Endothelial cell (in vitro differentiated cells): ENCODE measurements at regions not wholly inside any gene's neighbourhood (a gene's known extent, or its start where the extent isn't known, plus 50 kb on each side); places are given as distances from the start of the nearest gene placed in this dataset.

Experiments used
- DNase-seq: peaks from one replicate; pipeline ENCODE4 v3.0.0; 2021; ENCODE audit warnings: low spot score
- H3K27ac Mint-ChIP-seq: one replicate; pipeline ENCODE4 v1.8.0; 2021; ENCODE audit warnings: mixed read lengths, inconsistent platforms; ENCODE audit not compliant: unreplicated experiment
- H3K27me3 Mint-ChIP-seq: one replicate; pipeline ENCODE4 v1.8.0; 2021; ENCODE audit warnings: mild to moderate bottlenecking, moderate library complexity, mixed read lengths, inconsistent platforms; ENCODE audit not compliant: unreplicated experiment
- H3K36me3 Mint-ChIP-seq: one replicate; pipeline ENCODE4 v1.8.0; 2021; ENCODE audit warnings: mild to moderate bottlenecking, low read depth, mixed read lengths, inconsistent platforms; ENCODE audit not compliant: unreplicated experiment
- H3K4me1 Mint-ChIP-seq: one replicate; pipeline ENCODE4 v1.8.0; 2021; ENCODE audit warnings: mild to moderate bottlenecking, mixed read lengths, inconsistent platforms; ENCODE audit not compliant: unreplicated experiment
- H3K4me3 Mint-ChIP-seq: one replicate; pipeline ENCODE4 v1.8.0; 2021; ENCODE audit warnings: mild to moderate bottlenecking, mixed read lengths, inconsistent platforms; ENCODE audit not compliant: unreplicated experiment
- H3K9me3 Mint-ChIP-seq: one replicate; pipeline ENCODE4 v1.8.0; 2021; ENCODE audit warnings: mixed read lengths, inconsistent platforms; ENCODE audit not compliant: unreplicated experiment
- TF ChIP-seq, protein P1 (sequence below): fragments of 200-600 bp; sonication (generic); IDR thresholded peaks from one replicate; pipeline ENCODE4 v1.5.0; 2021; ENCODE audit warnings: antibody characterized with exemption; ENCODE audit not compliant: unreplicated experiment

DNA sequence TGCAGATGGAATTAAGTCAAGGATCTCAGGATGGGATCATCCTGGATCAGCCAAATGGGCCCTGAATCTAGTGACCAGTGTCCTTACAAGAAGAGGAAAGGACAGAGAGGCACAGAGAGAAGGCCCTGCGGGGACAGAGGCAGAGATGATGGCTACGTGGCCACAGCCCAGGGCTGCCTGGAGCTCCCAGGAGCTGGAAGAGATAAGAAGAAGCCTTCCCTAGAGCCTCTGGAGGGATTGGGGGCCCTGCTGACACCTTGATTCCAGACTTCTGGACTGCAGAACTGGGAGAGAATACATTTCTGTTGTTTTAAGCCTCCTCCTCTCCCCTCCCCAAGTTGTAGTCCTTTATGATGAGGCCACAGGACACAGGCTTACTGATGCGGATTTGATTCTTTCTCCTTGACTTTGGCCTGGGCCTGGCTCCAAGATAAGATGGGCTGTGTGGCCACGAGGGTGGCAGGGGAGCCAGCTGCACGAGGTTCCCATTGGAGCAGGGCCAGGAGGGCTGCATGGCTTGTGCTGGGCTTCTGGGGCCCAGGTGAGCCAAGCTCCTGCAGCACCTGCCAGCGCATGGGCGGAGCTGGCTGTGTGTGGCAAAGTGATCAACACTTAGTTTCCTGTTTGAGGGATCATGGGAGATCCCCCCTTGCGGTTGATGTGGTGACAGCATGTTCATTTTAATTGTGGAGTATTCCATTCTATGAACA, 146.1 kb downstream of the IRF8 start:
- Mint-ChIP-seq H3K4me3 (no peak overlapping the region), H3K27ac (peak overlapping the region; percentile 24), H3K36me3 (no peaks in the 10 kb centered on the region), H3K27me3 (peaks cover 14% of the 10 kb centered on the region), H3K4me1 (peaks cover 22% of the 10 kb centered on the region), H3K9me3 (no peaks in the 10 kb centered on the region)
- no peak for DNase-seq
- TF ChIP-seq, protein P1, sequence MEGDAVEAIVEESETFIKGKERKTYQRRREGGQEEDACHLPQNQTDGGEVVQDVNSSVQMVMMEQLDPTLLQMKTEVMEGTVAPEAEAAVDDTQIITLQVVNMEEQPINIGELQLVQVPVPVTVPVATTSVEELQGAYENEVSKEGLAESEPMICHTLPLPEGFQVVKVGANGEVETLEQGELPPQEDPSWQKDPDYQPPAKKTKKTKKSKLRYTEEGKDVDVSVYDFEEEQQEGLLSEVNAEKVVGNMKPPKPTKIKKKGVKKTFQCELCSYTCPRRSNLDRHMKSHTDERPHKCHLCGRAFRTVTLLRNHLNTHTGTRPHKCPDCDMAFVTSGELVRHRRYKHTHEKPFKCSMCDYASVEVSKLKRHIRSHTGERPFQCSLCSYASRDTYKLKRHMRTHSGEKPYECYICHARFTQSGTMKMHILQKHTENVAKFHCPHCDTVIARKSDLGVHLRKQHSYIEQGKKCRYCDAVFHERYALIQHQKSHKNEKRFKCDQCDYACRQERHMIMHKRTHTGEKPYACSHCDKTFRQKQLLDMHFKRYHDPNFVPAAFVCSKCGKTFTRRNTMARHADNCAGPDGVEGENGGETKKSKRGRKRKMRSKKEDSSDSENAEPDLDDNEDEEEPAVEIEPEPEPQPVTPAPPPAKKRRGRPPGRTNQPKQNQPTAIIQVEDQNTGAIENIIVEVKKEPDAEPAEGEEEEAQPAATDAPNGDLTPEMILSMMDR: no peak

DNA sequence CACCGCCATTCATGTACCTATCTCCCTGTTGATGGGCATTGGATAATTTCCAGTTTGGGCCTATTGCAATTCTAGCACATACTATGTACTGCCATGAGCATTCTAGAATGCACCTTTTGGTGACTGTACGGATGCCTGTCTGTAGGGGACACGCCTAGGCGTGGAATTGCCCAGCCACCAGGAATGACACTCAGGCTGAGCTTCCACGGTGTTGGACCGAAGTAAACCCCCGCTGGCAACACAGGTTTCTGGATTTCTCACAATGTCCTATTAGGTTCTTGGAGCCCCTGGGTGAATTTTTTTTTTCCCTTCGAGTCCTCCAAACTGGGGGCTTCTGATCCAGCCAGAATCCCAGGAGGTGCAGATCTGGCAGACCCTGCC, 146.6 kb downstream of the IRF8 start:
- peaks cover 14% of the 10 kb centered on the region for H3K27me3 Mint-ChIP-seq
- H3K4me3 Mint-ChIP-seq: no peak overlapping the region
- no peaks in the 10 kb centered on the region for H3K36me3 Mint-ChIP-seq
- TF ChIP-seq, protein P1: no peak
- no peaks in the 10 kb centered on the region for H3K9me3 Mint-ChIP-seq
- H3K4me1 Mint-ChIP-seq: peaks cover 25% of the 10 kb centered on the region
- H3K27ac Mint-ChIP-seq: no peak overlapping the region
- no peak for DNase-seq

DNA sequence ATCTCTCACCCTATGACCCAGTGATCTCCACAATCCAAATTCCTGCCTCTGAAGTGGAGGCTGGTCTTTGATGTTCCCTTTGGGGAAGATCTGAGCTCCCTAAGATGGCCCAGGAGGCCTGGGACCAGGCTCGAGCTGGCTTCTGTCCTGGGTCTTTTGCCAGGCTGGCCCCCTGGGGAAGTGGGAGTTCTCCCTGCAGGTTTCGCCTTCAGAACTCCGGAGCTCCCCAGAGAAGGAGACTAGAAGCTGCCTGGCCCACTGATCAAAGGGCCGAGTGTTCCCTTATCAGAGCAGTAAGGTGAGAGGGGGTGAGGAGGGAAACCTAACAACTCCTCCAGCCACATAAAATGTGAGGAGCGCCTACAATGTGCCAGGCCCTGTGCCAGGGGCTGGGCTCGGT, 147.1 kb downstream of the IRF8 start:
- Mint-ChIP-seq H3K27ac (no peak overlapping the region), H3K36me3 (no peaks in the 10 kb centered on the region), H3K9me3 (no peaks in the 10 kb centered on the region), H3K4me1 (peaks cover 29% of the 10 kb centered on the region), H3K4me3 (no peak overlapping the region), H3K27me3 (peaks cover 14% of the 10 kb centered on the region)
- TF ChIP-seq, protein P1: no peak
- no peak for DNase-seq

DNA sequence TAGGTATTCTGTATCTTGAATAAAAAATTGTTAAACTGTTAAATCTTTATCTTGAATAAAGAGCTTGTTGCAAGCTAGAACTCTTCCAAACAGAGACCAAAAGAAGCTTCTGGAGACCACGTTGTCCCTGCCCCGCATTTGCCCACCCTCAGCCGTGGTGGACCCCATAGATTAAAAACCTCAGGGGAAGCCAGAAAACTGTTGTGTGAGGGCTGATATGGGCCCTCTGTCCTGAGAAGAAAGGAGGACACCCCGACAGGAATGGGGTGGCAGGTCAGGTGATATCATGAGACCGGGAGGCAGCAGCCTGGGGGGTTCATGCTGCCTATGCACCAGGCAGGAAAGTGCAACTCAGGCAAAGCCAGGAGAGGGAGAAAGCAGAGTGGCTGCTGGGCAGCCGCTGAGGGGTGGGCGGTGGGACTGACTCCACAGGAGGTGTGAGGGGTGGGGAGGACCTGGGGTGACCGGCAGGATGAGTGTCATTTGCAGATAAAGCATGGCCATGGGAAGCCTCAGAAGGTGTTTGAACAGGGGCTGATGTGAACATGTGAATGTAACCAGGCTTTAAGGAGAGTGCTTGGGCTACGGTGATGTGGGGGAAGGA, 147.8 kb downstream of the IRF8 start:
- H3K27me3 Mint-ChIP-seq: peaks cover 14% of the 10 kb centered on the region
- no peaks in the 10 kb centered on the region for H3K36me3 Mint-ChIP-seq
- H3K4me3 Mint-ChIP-seq: no peak overlapping the region
- no peak overlapping the region for H3K27ac Mint-ChIP-seq
- DNase-seq: no peak
- peaks cover 31% of the 10 kb centered on the region for H3K4me1 Mint-ChIP-seq
- no peaks in the 10 kb centered on the region for H3K9me3 Mint-ChIP-seq
- TF ChIP-seq, protein P1: no peak

DNA sequence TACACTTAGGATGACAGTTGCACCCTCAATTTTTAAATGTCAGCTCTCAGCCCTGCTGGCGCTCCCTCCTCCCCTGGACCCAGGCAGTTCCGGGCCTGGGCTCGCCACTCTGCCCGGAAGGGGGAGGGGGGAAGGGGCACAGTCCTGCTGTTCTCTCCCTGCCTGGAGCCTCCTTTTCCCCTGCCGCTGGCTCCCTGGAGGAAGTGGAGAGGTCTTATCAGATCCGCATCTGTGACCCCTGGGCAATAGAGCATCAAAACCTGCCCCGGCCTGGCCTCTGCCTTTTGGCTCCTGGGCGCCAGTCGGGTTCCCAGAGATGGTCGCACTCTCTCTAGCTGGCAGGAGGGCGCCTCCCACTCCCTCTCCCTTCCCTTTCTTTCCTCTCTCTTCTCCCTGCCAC, 149.3 kb downstream of the IRF8 start:
- TF ChIP-seq, protein P1: no peak
- H3K9me3 Mint-ChIP-seq: no peaks in the 10 kb centered on the region
- no peak overlapping the region for H3K4me3 Mint-ChIP-seq
- H3K4me1 Mint-ChIP-seq: peaks cover 31% of the 10 kb centered on the region
- H3K27me3 Mint-ChIP-seq: peaks cover 14% of the 10 kb centered on the region
- DNase-seq: peak; percentile 45
- H3K27ac Mint-ChIP-seq: no peak overlapping the region
- no peaks in the 10 kb centered on the region for H3K36me3 Mint-ChIP-seq
